NCI-H774 (cell line): ENCODE measurements at regions not wholly inside any gene's neighbourhood (a gene's known extent, or its start where the extent isn't known, plus 50 kb on each side); places are given as distances from the start of the nearest gene placed in this dataset.
A peak's percentile ranks its signal among the peaks of the same experiment; 100 is the strongest.

ENCODE experiments used
- DNase-seq: peaks from one replicate; lab custom pipeline; 2025; lab: John Stamatoyannopoulos, UW

DNA sequence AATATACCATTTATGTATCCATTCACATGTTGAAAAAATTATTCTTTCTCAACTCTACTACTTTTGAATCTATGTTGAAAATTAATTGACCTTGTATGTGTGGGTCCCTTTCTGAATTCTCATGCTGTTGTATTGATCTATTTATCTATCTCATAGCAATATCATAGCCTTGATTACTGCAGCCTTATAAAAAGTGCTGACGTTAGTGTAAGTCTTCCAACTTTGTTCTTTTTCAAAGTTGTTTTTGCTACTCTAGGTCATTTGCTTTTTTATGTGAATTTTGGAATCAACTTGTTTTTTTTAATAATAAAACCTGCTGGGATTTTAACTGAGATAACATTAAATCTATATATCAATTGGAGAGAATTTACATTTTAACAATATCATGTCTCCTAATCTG, 52.2 kb upstream of the PAX3 start:
- DNase-seq = no peak

DNA sequence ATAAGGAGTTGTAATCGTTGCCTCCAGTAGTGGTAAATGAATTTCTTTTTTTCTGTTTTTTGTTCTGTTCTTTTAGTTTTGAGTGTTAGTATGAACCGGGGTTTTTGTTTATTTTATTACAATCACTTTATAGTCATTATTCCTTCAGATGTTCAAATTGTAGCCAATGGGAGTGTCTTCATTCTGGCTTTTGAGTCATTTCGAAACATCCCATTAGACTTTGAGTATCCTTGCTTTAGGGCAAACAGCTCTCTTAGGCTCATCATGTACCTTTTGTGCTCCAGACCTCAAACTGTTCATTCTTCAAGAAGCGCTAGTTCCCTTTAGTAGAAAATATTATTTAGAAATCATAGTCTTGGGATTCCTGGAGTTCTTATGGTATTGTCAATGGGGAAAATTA, 54.2 kb upstream of the PAX3 start:
- no peak for DNase-seq

DNA sequence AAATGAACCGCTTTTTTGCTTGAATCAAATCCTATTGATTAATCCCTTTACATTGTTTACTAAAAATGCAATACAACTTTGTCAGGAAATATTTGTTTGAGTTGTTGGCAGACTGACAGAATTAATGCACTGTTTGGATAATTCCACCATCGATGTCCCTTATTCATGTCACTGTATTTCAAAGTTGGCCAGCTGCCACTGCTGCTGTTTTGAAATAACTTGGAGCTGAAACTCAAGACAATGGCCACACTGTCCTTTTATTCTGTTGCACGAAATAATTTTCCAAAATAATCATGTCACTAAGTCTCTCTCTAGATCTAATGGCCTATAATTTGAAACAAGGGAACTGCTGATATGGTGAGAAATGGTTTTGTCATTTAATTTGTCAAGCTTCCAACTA, 55.2 kb upstream of the PAX3 start:
- DNase-seq = no peak

DNA sequence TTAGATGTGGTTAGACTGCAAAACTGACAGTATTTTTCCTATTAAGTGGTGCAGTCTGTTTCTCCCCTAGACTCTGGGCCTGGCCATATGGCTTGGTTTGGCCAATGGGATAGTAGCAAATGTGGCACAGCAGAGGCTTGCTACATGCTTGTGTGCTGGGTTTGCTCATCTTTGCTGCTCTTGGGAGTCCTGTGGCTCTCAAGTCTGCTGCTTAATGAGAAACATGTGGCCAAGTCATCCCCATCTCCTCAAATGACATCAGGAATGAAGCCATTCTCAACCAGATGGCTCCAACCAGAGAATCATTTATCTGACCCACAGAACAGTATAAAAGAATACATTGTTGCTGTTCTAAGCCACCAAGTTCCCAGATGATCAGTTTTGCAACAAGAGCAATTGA, 57.1 kb upstream of the PAX3 start:
- DNase-seq = no peak

DNA sequence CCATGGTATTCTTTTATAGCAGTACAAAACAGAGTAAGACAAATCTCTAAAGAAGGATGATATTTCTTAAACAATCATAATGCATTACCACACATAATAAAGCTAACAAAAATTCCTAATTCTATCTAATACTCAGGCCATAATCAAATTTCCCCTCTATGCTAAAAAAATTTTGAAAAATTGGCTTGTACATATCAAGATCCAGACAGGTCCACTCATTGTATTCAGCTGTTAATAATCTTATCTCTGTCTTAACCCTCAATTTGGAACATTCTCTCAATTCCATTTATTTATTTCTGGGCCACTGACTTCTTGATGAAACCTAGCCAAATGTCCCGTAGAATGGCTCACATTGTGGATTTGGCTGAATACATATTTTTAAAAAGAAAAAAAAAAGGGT, 59.1 kb upstream of the PAX3 start:
- no peak for DNase-seq

DNA sequence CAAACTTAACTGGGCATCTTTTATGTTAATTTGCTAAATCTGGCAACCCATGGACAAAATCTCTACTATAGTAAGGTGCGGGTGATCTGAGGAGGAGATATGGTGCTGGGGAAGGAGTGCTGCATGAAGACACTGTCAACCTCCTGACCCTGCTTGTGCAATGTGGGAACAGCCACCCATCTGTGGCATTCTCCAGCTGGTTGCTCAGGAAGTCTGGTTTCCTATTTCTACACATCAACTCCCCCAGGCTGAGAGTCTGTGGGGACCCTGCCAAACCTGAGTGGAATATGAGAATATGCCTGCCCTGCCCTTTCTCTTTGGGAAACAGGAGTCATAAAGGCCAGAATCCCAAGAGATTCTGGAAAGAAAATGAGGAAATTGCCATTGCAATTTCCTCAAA, 60.1 kb upstream of the PAX3 start:
- no peak for DNase-seq

DNA sequence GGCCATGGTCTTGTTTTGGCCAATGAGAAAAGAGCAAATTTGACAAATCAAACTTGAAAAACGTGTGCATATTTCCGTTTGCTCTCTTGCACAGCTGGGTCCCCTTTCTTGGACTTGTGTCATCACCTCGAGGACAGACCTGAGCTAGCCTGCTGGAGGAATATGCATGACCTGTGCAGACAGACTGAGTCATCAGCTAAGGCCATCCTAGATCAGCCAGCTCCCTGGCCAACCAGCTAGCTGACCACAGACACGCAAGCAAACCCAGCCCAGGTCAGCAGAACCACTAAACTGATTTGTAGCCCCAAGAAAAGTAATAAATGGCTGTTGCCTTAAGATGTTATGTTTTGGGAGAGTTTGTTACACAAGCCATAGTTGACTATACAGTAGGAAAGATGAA, 61.3 kb upstream of the PAX3 start:
- no peak for DNase-seq

DNA sequence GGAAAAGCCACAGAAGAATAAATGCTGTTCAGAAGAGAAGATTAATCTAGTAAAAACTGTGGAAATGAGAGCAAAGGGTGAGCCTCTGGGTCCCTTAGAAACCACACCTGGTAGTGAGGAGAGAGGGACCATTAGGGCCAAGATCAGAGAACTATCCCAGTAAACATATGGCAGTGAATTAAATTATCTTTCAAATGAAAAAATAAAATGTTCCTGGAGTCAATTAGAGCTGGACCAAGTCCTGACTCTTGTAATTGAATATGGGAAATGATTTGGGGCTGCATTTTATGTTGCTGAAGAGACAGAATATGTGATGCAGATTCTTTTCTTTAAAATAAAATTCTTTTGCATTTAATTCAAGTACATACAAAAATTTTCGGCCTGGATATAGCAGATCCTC, 62.2 kb upstream of the PAX3 start:
- DNase-seq = no peak

DNA sequence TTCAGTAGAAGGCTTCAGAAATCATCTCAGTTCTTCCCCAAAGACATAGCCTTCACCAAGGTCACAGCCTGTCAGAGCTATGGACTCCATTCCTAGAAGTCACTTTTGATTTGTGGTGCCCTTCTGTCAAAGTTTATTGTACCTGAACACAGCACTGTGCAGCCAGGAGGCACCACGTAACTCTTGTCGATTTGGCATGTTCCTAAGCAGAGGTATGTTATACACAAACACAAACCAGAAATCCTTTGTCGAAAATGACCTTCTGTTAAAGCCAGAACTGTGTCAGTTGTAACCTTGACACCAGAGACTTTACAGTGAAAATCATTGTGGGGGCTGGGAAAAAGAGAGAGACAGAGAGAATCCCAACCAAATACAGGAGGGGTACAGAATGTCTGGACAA, 62.6 kb upstream of the SGPP2 start:
- no peak for DNase-seq

DNA sequence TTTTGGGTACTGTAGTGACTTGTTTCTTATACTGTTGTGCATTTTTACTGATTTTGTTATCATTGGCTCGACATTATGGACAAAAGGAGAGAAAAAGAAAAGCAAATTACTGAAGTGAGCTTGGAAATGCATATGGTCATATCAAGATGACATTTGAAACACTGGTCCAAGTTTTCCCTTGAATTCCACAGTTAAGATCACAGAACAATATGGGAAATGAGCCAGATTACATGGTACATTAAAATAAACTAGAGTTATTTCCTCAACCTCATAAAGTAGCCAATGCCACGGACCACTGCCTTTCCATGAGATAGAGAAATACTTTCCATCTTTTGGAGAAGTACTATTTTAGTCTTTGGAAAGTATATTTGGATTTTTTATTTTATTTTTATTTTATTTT, 62.0 kb upstream of the SGPP2 start:
- no peak for DNase-seq

DNA sequence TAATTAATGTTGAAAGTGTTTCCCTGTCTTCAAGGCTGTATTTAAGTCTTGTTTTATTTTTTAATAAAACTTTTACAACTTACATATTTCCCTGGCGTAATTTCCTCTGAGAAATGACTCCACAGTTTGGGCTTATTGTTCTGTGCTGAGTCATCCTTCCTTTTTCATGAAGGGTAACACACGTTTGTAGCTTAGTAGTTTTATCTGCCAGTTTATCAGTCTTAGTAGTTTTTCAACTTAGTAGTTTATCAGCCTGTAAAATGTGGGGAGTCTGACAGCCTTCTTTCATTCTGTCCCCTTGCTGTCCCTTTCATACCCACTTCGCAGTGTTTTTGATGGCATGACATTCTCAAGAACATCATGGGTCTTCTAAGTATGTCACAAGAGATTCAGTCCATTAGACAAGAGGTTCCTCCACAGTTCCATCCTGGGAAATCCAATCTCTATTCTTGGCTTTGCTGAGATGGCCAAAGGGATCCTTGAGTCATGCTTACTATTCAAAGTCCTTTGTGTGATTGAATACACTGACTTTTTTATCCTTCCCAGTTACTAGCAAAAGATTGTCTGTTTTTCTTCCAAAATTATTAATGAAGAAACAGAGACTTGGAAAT, 60.0 kb upstream of the SGPP2 start:
- no peak for DNase-seq

DNA sequence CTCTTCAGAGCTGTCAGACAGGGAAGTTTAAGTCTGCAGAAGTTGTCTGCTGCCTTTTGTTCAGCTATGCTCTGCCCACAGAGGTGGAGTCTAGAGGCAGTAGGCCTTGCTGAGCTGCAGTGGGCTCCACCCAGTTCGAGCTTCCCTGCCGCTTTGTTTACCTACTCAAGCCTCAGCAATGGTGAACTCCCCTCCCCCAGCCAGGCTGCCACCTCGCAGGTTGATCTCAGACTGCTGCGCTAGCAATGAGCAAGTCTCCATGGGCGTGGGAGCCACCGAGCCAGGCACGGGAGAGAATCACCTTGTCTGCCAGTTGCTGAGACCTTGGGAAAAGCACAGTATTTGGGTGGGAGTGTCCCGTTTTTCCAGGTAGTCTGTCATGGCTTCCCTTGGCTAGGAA, 56.1 kb upstream of the SGPP2 start:
- peak; percentile 21 for DNase-seq

DNA sequence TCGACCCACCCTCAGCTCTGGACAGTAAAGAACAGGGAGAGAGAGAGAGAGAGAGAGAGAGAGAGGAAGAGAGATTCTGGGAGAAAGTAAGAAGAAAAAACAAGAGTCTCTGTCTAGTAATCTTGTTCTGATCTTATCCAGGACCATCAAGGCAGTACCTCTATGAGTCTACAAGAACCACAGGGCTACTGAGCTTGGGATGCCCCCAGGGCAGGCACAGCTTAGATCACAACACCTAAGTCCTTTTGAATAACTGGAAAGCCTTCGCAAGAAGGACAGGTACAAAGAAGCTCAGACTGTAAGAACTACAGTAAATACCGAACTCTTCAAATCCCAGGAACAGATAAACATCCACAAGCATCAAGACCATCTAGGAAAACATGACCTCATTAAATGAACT, 51.4 kb upstream of the SGPP2 start:
- DNase-seq = no peak
